Nephron progenitor cell (in vitro differentiated cells): ENCODE measurements at regions not wholly inside any gene's neighbourhood (a gene's known extent, or its start where the extent isn't known, plus 50 kb on each side); places are given as distances from the start of the nearest gene placed in this dataset.

ENCODE experiments used
- DNase-seq: peaks from one replicate; pipeline ENCODE4 v3.0.0; 2021
- H3K27ac Mint-ChIP-seq: 2 replicates; pipeline ENCODE4 v1.8.0; 2021; ENCODE audit warnings: mild to moderate bottlenecking, moderate library complexity, mixed read lengths
- H3K27me3 Mint-ChIP-seq: 2 replicates; pipeline ENCODE4 v1.8.0; 2021; ENCODE audit warnings: mild to moderate bottlenecking, low read depth, mixed read lengths; ENCODE audit not compliant: poor library complexity
- H3K36me3 Mint-ChIP-seq: 2 replicates; pipeline ENCODE4 v1.8.0; 2021; ENCODE audit warnings: low read depth, mixed read lengths
- H3K4me1 Mint-ChIP-seq: 2 replicates; pipeline ENCODE4 v1.8.0; 2021; ENCODE audit warnings: mixed read lengths
- H3K4me3 Mint-ChIP-seq: 2 replicates; pipeline ENCODE4 v1.8.0; 2021; ENCODE audit warnings: mild to moderate bottlenecking, moderate library complexity, mixed read lengths
- H3K9me3 Mint-ChIP-seq: 2 replicates; pipeline ENCODE4 v1.8.0; 2021; ENCODE audit warnings: mild to moderate bottlenecking, moderate library complexity, mixed read lengths
- TF ChIP-seq, protein P1 (sequence below): fragments of 200-600 bp; sonication (generic); IDR thresholded peaks from 2 replicates; pipeline ENCODE4 v1.5.0; 2021; ENCODE audit warnings: antibody characterized with exemption

DNA sequence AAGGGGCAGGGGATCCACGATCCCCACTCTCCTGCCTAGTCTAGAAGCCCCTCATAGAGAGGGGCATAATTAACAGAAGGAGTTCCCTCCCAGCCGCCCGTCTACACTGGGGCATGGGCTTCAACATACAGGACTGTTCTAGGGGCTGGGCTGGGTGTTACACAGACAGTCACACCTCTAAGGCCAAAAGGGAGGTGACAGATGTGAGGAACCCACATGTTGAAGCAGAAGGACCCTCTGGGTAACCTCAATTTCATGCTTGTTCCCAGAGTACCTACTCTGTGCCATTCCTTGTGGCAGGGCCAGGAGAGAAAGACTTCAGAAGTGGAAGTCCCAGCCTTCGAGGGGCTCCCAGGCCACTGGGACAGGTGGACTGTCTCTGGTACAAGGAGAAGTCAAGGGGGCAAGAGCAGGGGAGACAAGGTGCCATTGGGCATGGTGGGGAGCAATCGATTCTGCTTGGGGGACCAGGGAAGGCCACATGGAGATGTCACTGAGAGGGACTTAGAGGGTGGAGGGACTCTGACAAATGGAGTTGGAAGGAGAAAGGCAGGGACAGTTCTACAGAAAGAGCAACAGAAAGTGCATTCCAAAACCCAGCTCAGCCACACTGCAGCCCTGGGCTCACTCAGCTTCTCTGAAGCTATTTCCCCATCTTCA lies 71.3 kb downstream of the CPN2 start:
- Mint-ChIP-seq H3K4me3 (no peak overlapping the region), H3K4me1 (peaks cover 80% of the 10 kb centered on the region), H3K9me3 (no peaks in the 10 kb centered on the region), H3K36me3 (no peaks in the 10 kb centered on the region), H3K27ac (no peak overlapping the region), H3K27me3 (peaks cover 17% of the 10 kb centered on the region)
- DNase-seq: no peak
- TF ChIP-seq, protein P1, sequence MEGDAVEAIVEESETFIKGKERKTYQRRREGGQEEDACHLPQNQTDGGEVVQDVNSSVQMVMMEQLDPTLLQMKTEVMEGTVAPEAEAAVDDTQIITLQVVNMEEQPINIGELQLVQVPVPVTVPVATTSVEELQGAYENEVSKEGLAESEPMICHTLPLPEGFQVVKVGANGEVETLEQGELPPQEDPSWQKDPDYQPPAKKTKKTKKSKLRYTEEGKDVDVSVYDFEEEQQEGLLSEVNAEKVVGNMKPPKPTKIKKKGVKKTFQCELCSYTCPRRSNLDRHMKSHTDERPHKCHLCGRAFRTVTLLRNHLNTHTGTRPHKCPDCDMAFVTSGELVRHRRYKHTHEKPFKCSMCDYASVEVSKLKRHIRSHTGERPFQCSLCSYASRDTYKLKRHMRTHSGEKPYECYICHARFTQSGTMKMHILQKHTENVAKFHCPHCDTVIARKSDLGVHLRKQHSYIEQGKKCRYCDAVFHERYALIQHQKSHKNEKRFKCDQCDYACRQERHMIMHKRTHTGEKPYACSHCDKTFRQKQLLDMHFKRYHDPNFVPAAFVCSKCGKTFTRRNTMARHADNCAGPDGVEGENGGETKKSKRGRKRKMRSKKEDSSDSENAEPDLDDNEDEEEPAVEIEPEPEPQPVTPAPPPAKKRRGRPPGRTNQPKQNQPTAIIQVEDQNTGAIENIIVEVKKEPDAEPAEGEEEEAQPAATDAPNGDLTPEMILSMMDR: no peak

DNA sequence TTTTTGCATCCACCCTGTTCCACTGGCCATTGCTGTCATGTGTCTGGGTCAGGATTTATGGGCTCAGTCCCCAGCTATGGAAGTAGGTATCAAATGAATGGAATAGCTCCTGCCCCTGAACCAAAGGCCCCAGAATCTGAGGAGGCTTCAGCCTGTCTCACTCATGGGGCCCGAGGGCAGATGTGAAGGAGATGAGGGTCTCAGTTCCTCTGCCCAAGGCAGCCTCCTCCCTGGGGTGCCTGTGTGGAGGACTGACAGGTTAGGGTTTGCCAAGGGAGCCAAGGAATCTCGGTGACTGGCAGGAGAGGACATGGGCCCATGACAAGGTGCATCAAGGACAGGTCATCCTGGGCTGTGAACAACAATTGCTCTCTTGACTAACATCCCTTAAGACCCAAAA lies 70.4 kb downstream of the CPN2 start:
- Mint-ChIP-seq H3K4me1 (peaks cover 71% of the 10 kb centered on the region), H3K27me3 (peaks cover 17% of the 10 kb centered on the region), H3K27ac (no peak overlapping the region), H3K9me3 (no peaks in the 10 kb centered on the region), H3K36me3 (no peaks in the 10 kb centered on the region), H3K4me3 (no peak overlapping the region)
- DNase-seq: no peak
- TF ChIP-seq, protein P1: no peak

DNA sequence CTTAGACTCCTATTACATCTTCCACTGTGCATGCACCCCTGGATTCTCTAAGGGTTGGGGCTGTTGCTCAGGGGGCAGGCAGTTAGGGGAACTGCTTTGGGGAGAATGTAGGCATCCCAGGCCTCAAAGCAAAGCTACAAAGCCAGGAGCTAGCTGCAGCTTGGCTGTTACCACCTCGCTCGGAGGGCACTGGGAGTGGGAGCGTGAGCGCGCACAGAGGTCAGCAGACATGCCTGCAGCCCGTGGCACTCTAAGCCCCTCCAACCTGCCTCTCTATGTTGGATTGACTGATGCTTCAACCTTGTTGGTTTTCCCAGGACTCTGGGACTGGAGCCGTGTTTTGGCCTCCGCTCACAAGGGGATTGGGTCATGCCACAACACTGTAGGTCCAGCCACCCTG lies 69.8 kb downstream of the CPN2 start:
- DNase-seq: no peak
- H3K4me3 Mint-ChIP-seq: no peak overlapping the region
- H3K4me1 Mint-ChIP-seq: peaks cover 65% of the 10 kb centered on the region

DNA sequence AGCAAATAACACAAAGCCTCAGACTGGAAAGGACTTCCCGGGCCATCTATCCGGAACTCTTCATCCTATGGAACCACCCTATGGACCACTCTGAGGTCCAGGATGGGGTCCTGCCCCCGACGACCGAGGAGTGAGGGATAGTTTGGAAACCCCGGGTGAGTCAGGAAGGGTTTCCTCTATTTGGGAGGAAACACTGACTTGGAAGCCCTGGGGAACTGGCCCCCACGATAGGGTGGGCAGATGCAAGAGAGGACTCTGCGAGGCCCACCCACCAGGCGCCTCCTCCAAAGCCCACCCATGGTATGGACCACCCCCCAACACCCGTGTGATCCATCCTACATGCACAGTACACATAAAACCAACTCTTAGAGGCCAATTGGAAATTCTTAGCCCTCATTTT lies 69.4 kb downstream of the CPN2 start:
- no peaks in the 10 kb centered on the region for H3K9me3 Mint-ChIP-seq
- H3K4me1 Mint-ChIP-seq: peaks cover 61% of the 10 kb centered on the region
- peaks cover 17% of the 10 kb centered on the region for H3K27me3 Mint-ChIP-seq
- TF ChIP-seq, protein P1: no peak
- H3K27ac Mint-ChIP-seq: no peak overlapping the region
- no peaks in the 10 kb centered on the region for H3K36me3 Mint-ChIP-seq
- no peak for DNase-seq
- H3K4me3 Mint-ChIP-seq: no peak overlapping the region

More for the DNA sequence above, 69.8 kb downstream of the CPN2 start:
- no peaks in the 10 kb centered on the region for H3K9me3 Mint-ChIP-seq
- H3K27ac Mint-ChIP-seq: no peak overlapping the region
- H3K27me3 Mint-ChIP-seq: peaks cover 17% of the 10 kb centered on the region
- H3K36me3 Mint-ChIP-seq: no peaks in the 10 kb centered on the region
- TF ChIP-seq, protein P1: no peak

DNA sequence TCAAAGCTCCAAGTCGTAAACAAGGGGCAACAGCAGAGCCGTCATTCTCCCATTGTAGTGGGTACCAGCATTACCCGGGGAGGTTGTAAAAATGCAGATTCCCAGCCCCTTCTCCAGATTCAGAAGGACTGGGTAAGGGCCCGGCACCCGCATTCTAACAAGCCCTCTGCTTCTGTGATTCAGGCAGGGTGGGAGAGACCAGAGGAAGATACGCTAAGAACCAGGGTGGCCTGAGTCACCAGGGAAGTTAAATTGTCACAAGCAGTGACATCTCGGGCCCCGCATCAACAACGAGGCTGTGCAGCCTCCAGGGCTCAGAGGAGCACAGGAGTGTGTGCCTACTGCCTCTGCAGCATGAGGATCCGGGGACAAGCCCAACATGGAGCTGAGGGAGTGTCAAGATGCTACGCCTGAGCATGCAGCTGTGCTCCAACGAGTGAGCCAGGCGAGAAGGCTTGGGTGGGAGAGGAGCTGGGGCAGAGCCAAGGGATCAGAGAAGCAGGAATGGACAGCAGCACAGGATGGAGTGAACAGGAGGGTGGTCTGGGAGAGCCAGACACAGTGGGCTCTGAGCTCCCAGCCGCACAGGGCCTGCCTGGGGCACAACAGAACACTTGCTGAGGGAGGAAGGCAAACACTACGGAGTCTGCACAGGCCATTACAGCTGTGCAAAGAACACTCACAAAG lies 68.5 kb downstream of the CPN2 start:
- TF ChIP-seq, protein P1: no peak
- no peaks in the 10 kb centered on the region for H3K36me3 Mint-ChIP-seq
- peaks cover 17% of the 10 kb centered on the region for H3K27me3 Mint-ChIP-seq
- no peaks in the 10 kb centered on the region for H3K9me3 Mint-ChIP-seq
- DNase-seq: no peak
- H3K4me1 Mint-ChIP-seq: peaks cover 53% of the 10 kb centered on the region
- peak overlapping the region; percentile 40 for H3K27ac Mint-ChIP-seq
- H3K4me3 Mint-ChIP-seq: no peak overlapping the region
